Mesendoderm (in vitro differentiated cells): ENCODE measurements at regions not wholly inside any gene's neighbourhood (a gene's known extent, or its start where the extent isn't known, plus 50 kb on each side); places are given as distances from the start of the nearest gene placed in this dataset.
"Not testable (repeated sequence)": the region's sequence is repeated elsewhere in the genome, so short reads cannot be mapped to it uniquely, and the experiment has no call there.

Source experiments
- DNase-seq: peaks from one replicate; pipeline ENCODE4 v3.0.0; 2013
- H2AK5ac ChIP-seq: 2 replicates; pipeline ENCODE4 v1.6.1; 2013; ENCODE audit warnings: low read length, inconsistent platforms
- H2BK120ac ChIP-seq: 2 replicates; pipeline ENCODE4 v1.6.1; 2013; ENCODE audit warnings: low read depth, mild to moderate bottlenecking, low read length, moderate library complexity, mixed read lengths
- H2BK15ac ChIP-seq: replicated peaks from 2 replicates; pipeline ENCODE4 v1.6.1; 2013; ENCODE audit warnings: low read depth, mild to moderate bottlenecking, moderate library complexity
- H2BK5ac ChIP-seq: 2 replicates; pipeline ENCODE4 v1.6.1; 2013; ENCODE audit warnings: low read length, inconsistent platforms
- H3K18ac ChIP-seq: 2 replicates; pipeline ENCODE4 v1.6.1; 2013; ENCODE audit warnings: mild to moderate bottlenecking, low read length, mixed read lengths
- H3K23ac ChIP-seq: one replicate; pipeline ENCODE4 v1.6.1; 2013; ENCODE audit warnings: low read length
- H3K27ac ChIP-seq: 2 replicates; pipeline ENCODE4 v1.5.1; 2013; ENCODE audit warnings: low read depth, mild to moderate bottlenecking, inconsistent platforms, low read length, moderate library complexity
- H3K27me3 ChIP-seq: 2 replicates; pipeline ENCODE4 v1.6.1; 2013; ENCODE audit warnings: low read length, control low read depth, mild to moderate bottlenecking, inconsistent platforms; ENCODE audit not compliant: insufficient read depth, poor library complexity
- H3K36me3 ChIP-seq: 2 replicates; pipeline ENCODE4 v1.6.1; 2013; ENCODE audit warnings: low read length, inconsistent platforms; ENCODE audit not compliant: control insufficient read depth, insufficient read depth
- H3K4ac ChIP-seq: one replicate; pipeline ENCODE4 v1.6.1; 2013; ENCODE audit warnings: low read depth, mild to moderate bottlenecking, low read length, moderate library complexity
- H3K4me1 ChIP-seq: 2 replicates; pipeline ENCODE4 v1.6.1; 2013; ENCODE audit warnings: low read depth, low read length, inconsistent platforms; ENCODE audit not compliant: control insufficient read depth
- H3K4me2 ChIP-seq: 2 replicates; pipeline ENCODE4 v1.6.1; 2013; ENCODE audit warnings: low read length
- H3K4me3 ChIP-seq: 2 replicates; pipeline ENCODE4 v1.5.1; 2013; ENCODE audit warnings: mild to moderate bottlenecking, low read length
- H3K56ac ChIP-seq: one replicate; pipeline ENCODE4 v1.6.1; 2013; ENCODE audit warnings: low read length
- H3K79me1 ChIP-seq: 2 replicates; pipeline ENCODE4 v1.6.1; 2013; ENCODE audit warnings: low read length, inconsistent platforms
- H3K79me2 ChIP-seq: 2 replicates; pipeline ENCODE4 v1.6.1; 2013; ENCODE audit warnings: mild to moderate bottlenecking, low read length; ENCODE audit not compliant: control insufficient read depth, insufficient read depth
- H3K9ac ChIP-seq: 2 replicates; pipeline ENCODE4 v1.6.1; 2013; ENCODE audit warnings: low read length, inconsistent platforms
- H4K5ac ChIP-seq: one replicate; pipeline ENCODE4 v1.6.1; 2013; ENCODE audit warnings: low read length
- H4K8ac ChIP-seq: one replicate; pipeline ENCODE4 v1.6.1; 2013; ENCODE audit warnings: low read depth, mild to moderate bottlenecking, control low read depth, low read length, moderate library complexity
- WGBS: extraction: QIAGEN DNeasy Blood & Tissue Kit; methylation state at CpG from one replicate; pipeline ENCODE4 v1.1.7; 2013; ENCODE audit warnings: low lambda C conversion rate, missing lambda C conversion rate; ENCODE audit not compliant: insufficient coverage; ENCODE audit errors: extremely low coverage; 5-methylcytosine and 5-hydroxymethylcytosine counted together

DNA sequence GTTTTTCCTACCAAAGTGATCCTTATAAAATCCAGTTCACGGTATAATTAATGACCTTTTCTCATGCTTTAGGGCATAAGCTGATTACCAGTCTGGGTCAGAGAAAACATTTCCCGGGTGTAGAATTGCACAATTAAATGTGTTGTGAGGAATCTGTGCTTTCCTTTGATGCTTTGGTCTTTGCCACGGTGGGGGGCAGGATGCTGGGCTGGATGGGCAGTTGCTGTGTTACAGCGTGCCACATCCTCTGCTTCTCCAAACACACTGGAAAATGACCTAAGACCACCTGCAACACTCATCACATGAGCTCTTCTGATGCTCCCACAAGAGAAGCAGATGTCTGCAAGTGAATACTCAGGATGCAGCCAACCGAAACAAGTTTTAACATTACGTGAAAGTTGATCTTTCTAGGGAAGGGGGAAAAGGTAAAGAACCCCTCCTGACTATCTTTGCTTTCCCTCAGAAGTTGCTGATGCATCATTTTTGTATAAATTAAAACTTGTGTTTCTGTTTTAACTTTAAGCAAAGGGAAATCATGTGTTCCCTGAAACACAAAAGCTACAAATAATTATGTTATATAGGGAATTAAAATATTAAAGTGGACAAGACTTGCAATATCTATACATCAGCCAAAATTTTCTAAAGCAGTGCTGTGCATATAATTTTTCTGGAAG, 515.3 kb upstream of the NR5A2 start:
- no peak overlapping the region for H3K27ac ChIP-seq
- no peak overlapping the region for H3K18ac ChIP-seq
- no peak overlapping the region for H4K8ac ChIP-seq
- H3K79me1 ChIP-seq, result no peaks in the 10 kb centered on the region
- H3K9ac ChIP-seq, result no peak overlapping the region
- no peak overlapping the region for H3K4me2 ChIP-seq
- no peak overlapping the region for H4K5ac ChIP-seq
- H3K4ac ChIP-seq, result no peak overlapping the region
- H3K23ac ChIP-seq, result no peak overlapping the region
- H3K4me3 ChIP-seq, result no peak overlapping the region
- no peak overlapping the region for H2BK15ac ChIP-seq
- no CpG with 5 or more reads among the region's 6 CpGs for WGBS
- no peak overlapping the region for H2AK5ac ChIP-seq
- H2BK120ac ChIP-seq, result no peak overlapping the region
- no peak overlapping the region for H3K56ac ChIP-seq
- no peaks in the 10 kb centered on the region for H3K27me3 ChIP-seq
- H3K4me1 ChIP-seq, result no peaks in the 10 kb centered on the region
- no peak overlapping the region for H2BK5ac ChIP-seq
- DNase-seq, result peak; percentile 15
- H3K79me2 ChIP-seq, result no peaks in the 10 kb centered on the region
- H3K36me3 ChIP-seq, result no peaks in the 10 kb centered on the region

GRCh38 chr1:199515261-199515660, 512.2 kb upstream of the NR5A2 start:
- Histone ChIP-seq H3K79me1 (no peaks in the 10 kb centered on the region), H3K27ac (no peak overlapping the region), H2BK5ac (no peak overlapping the region), H3K23ac (no peak overlapping the region), H4K8ac (no peak overlapping the region), H3K4me1 (no peaks in the 10 kb centered on the region), H3K4me3 (no peak overlapping the region), H3K4ac (no peak overlapping the region), H3K36me3 (no peaks in the 10 kb centered on the region), H2BK15ac (no peak overlapping the region), H2AK5ac (no peak overlapping the region), H4K5ac (no peak overlapping the region), H3K56ac (no peak overlapping the region), H2BK120ac (no peak overlapping the region), H3K79me2 (no peaks in the 10 kb centered on the region), H3K18ac (no peak overlapping the region), H3K4me2 (no peak overlapping the region), H3K27me3 (no peaks in the 10 kb centered on the region), H3K9ac (no peak overlapping the region)
- 100% methylated on average over 2 of the region's 4 CpGs for WGBS
- DNase-seq, result no peak

DNA sequence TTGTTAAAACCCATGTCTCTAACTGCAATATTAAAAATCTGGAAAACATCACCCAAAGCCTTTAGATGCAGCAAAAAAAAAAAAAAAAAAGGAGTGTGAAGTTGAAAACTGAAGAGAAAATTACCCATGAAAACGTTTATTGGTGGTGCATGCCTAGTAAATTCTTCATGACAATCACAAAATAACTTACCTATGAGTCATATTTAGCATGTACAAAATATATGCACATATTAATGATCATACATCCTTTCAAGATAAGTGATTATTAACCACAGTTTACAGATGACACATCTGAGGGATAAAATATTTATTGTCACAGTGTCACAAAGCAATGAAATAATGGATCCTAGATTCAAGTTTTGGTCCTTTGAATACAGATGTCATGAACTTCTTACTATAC, 505.2 kb upstream of the NR5A2 start:
- WGBS, result no CpG with 5 or more reads among the region's 1 CpG
- no peak overlapping the region for H4K5ac ChIP-seq
- no peak overlapping the region for H4K8ac ChIP-seq
- H3K4ac ChIP-seq, result no peak overlapping the region
- H3K36me3 ChIP-seq, result no peaks in the 10 kb centered on the region
- no peak overlapping the region for H3K27ac ChIP-seq
- no peaks in the 10 kb centered on the region for H3K27me3 ChIP-seq
- no peak overlapping the region for H3K4me3 ChIP-seq
- H2BK15ac ChIP-seq, result no peak overlapping the region
- H3K79me2 ChIP-seq, result no peaks in the 10 kb centered on the region
- no peak overlapping the region for H3K9ac ChIP-seq
- no peak overlapping the region for H3K18ac ChIP-seq
- no peak overlapping the region for H3K23ac ChIP-seq
- no peak overlapping the region for H2BK120ac ChIP-seq
- no peak overlapping the region for H3K56ac ChIP-seq
- no peak overlapping the region for H2AK5ac ChIP-seq
- no peaks in the 10 kb centered on the region for H3K4me1 ChIP-seq
- H3K4me2 ChIP-seq, result no peak overlapping the region
- no peaks in the 10 kb centered on the region for H3K79me1 ChIP-seq
- H2BK5ac ChIP-seq, result no peak overlapping the region
- DNase-seq, result no peak

DNA sequence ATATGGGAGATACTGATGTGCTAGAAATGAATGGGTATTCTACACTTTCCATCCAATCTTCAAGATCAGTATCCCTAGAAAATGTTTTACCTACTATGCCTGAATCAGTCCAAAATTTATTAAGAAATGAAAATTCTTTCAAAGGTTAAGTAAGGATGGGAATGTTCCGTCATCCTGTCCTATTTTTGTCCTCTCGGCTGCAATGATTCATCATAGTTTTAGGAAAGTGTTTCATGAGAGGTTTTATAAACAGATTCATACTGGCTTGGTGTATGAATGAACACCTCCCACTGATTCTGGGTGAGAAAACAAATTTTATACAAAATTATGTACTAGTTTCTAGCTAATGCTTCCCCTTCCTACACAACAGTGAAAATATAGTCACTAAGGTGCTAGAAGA, 504.6 kb upstream of the NR5A2 start:
- no peaks in the 10 kb centered on the region for H3K4me1 ChIP-seq
- no peak overlapping the region for H2BK5ac ChIP-seq
- WGBS, result no CpG with 5 or more reads among the region's 2 CpGs
- no peak overlapping the region for H4K8ac ChIP-seq
- H4K5ac ChIP-seq, result no peak overlapping the region
- no peaks in the 10 kb centered on the region for H3K36me3 ChIP-seq
- no peak overlapping the region for H3K4me3 ChIP-seq
- no peak overlapping the region for H3K4me2 ChIP-seq
- H3K79me1 ChIP-seq, result no peaks in the 10 kb centered on the region
- H2BK120ac ChIP-seq, result no peak overlapping the region
- H3K4ac ChIP-seq, result no peak overlapping the region
- no peak overlapping the region for H2BK15ac ChIP-seq
- no peaks in the 10 kb centered on the region for H3K27me3 ChIP-seq
- H3K23ac ChIP-seq, result no peak overlapping the region
- no peak overlapping the region for H3K56ac ChIP-seq
- H3K9ac ChIP-seq, result no peak overlapping the region
- no peak overlapping the region for H3K27ac ChIP-seq
- no peaks in the 10 kb centered on the region for H3K79me2 ChIP-seq
- no peak overlapping the region for H3K18ac ChIP-seq
- DNase-seq, result no peak
- no peak overlapping the region for H2AK5ac ChIP-seq

- no peak overlapping the region for H3K4me2 ChIP-seq
- no peak overlapping the region for H3K56ac ChIP-seq
- H3K18ac ChIP-seq, result no peak overlapping the region
- H3K23ac ChIP-seq, result no peak overlapping the region
- no peak overlapping the region for H3K4ac ChIP-seq
- no peak overlapping the region for H3K9ac ChIP-seq
- H4K8ac ChIP-seq, result no peak overlapping the region
- no peak overlapping the region for H4K5ac ChIP-seq
- no peak overlapping the region for H2BK15ac ChIP-seq
- no peak overlapping the region for H2AK5ac ChIP-seq
- DNase-seq, result no peak
- no peaks in the 10 kb centered on the region for H3K4me1 ChIP-seq
- H3K27ac ChIP-seq, result no peak overlapping the region
- no peak overlapping the region for H2BK5ac ChIP-seq
- no peaks in the 10 kb centered on the region for H3K27me3 ChIP-seq
- H3K36me3 ChIP-seq, result no peaks in the 10 kb centered on the region
- no peak overlapping the region for H2BK120ac ChIP-seq
- no peaks in the 10 kb centered on the region for H3K79me2 ChIP-seq
- no peaks in the 10 kb centered on the region for H3K79me1 ChIP-seq
- no CpG with 5 or more reads among the region's 1 CpG for WGBS
- no peak overlapping the region for H3K4me3 ChIP-seq
Measured at GRCh38 chr1:199529324-199529723, 498.2 kb upstream of the NR5A2 start.

DNA sequence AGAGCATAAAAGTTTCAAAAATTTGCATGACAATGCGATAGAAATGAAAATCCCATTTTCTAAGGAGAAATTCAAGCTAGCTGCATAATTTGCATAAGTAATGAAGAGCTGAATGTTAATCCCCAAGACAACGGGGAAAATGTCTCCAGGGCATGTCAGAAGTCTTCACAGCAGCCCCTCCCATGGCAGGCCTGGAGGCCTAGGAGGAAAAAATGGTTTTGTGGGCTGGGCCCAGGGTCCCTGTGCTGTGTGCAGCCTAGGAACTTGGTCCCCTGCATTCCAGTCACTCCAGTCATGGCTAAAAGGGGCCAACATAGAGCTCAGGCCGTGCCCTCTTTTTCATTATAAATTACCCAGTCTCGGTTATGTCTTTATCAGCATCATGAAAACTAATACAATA, 494.1 kb upstream of the NR5A2 start:
- H3K18ac ChIP-seq, H3K4me3 ChIP-seq, H3K36me3 ChIP-seq, H3K56ac ChIP-seq, H3K79me1 ChIP-seq, H4K5ac ChIP-seq, H3K79me2 ChIP-seq, H3K4me2 ChIP-seq, H3K27ac ChIP-seq, H3K4me1 ChIP-seq, H3K23ac ChIP-seq, H4K8ac ChIP-seq, H2AK5ac ChIP-seq, H2BK5ac ChIP-seq, DNase-seq, H2BK120ac ChIP-seq, H3K27me3 ChIP-seq, H2BK15ac ChIP-seq, H3K4ac ChIP-seq, H3K9ac ChIP-seq: not testable (repeated sequence)
- no CpG with 5 or more reads among the region's 4 CpGs for WGBS
